ENCODE measurements at regions not wholly inside any gene's neighbourhood (a gene's known extent, or its start where the extent isn't known, plus 50 kb on each side); places are given as distances from the start of the nearest gene placed in this dataset.

DNA sequence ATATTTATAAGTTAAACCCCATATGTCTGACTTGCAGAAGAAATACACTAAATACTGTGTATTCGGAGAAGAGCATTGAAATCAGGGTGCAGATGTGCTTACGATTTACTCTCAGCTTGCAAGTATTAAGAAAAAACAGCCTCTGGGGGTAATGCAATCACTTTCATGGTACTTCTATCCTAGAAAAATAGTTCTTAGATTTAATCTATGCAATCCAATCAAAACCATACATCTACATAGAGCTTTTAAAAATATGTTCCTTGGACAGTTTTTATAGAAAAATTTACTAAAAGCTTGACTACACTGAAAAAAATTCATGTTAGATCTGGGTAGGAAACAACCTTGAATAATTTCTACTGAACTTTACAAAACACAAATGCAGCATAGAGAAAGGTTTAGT is 890.3 kb upstream of the ADGRL2 start:
- TF ChIP-seq ASH2L (IDR thresholded peaks at IDR 0.05; ENCODE audit: low read length) (no peak), SIX5 (IDR thresholded peaks at IDR 0.05; ENCODE audit: low read depth, low read length) (no peak), POLR2A (IDR thresholded peaks at IDR 0.05; ENCODE audit: control extremely low read depth in 1 of 2, low read depth in 2 of 2, low read length in 2 of 2) (no peak), TAF1 (IDR thresholded peaks at IDR 0.05; ENCODE audit: low read depth, low read length) (no peak), PHF8 (conservative IDR thresholded peaks at IDR 0.05; ENCODE audit: low read depth, low read length) (no peak), RXRA (IDR thresholded peaks at IDR 0.05; ENCODE audit: insufficient read depth, low read depth, low read length) (no peak), SP1 (IDR thresholded peaks at IDR 0.05; ENCODE audit: low read depth, low read length) (no peak), SRF (IDR thresholded peaks at IDR 0.05; ENCODE audit: low read depth, low read length) (no peak), SIRT6 (IDR thresholded peaks at IDR 0.05; ENCODE audit: low read length) (no peak), CHD1 (IDR thresholded peaks at IDR 0.05; ENCODE audit: low read depth, low read length) (no peak), TBP (IDR thresholded peaks at IDR 0.05; ENCODE audit: low read depth, low read length) (no peak), SAP30 (IDR thresholded peaks at IDR 0.05; ENCODE audit: insufficient read depth, insufficient replicate concordance, low read length) (no peak), JUND (IDR thresholded peaks at IDR 0.05; ENCODE audit: low read length) (no peak)
- TF ChIP-seq, protein P1, sequence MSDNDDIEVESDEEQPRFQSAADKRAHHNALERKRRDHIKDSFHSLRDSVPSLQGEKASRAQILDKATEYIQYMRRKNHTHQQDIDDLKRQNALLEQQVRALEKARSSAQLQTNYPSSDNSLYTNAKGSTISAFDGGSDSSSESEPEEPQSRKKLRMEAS (IDR thresholded peaks at IDR 0.05): no peak
- TF ChIP-seq, protein P2, sequence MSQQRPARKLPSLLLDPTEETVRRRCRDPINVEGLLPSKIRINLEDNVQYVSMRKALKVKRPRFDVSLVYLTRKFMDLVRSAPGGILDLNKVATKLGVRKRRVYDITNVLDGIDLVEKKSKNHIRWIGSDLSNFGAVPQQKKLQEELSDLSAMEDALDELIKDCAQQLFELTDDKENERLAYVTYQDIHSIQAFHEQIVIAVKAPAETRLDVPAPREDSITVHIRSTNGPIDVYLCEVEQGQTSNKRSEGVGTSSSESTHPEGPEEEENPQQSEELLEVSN (IDR thresholded peaks at IDR 0.05): no peak
- Histone ChIP-seq H4K91ac (replicated peaks; ENCODE audit: insufficient read length, low read length) (no peak overlapping the region), H3K27ac (ENCODE audit: low read depth, low read length) (no peak overlapping the region), H2BK12ac (ENCODE audit: low read depth, low read length) (no peak overlapping the region), H2AK5ac (ENCODE audit: low read depth, low read length) (no peak overlapping the region), H2BK120ac (replicated peaks; ENCODE audit: low read depth, low read length) (no peak overlapping the region), H3K36me3 (ENCODE audit: control insufficient read depth in 2 of 4, insufficient read depth in 4 of 4, low read length in 3 of 4) (no peaks in the 10 kb centered on the region), H3K14ac (ENCODE audit: insufficient read length) (no peak overlapping the region), H3K4me1 (replicated peaks in 1 of 4; ENCODE audit: control insufficient read depth in 3 of 4, insufficient read depth in 4 of 4, low read length in 3 of 4) (no peaks in the 10 kb centered on the region), H3K9ac (replicated peaks in 1 of 4; ENCODE audit: extremely low read depth in 1 of 4, low read depth in 3 of 4, low read length in 3 of 4) (no peak overlapping the region), H3K4ac (replicated peaks; ENCODE audit: insufficient read length, low read depth, low read length) (no peak overlapping the region), H3K79me1 (ENCODE audit: low read depth, low read length) (no peaks in the 10 kb centered on the region), H2BK15ac (ENCODE audit: low read length) (no peak overlapping the region), H2AFZ (ENCODE audit: low read length) (no peak overlapping the region), H3K56ac (replicated peaks; ENCODE audit: insufficient read length, low read depth, low read length) (no peak overlapping the region), H3K23ac (ENCODE audit: insufficient read length) (no peak overlapping the region), H3K27me3 (replicated peaks in 1 of 4; ENCODE audit: control insufficient read depth in 3 of 4, extremely low read depth in 1 of 4, insufficient read depth in 3 of 4, low read length in 3 of 4) (no peaks in the 10 kb centered on the region), H4K20me1 (replicated peaks in 1 of 2; ENCODE audit: control insufficient read depth in 1 of 2, insufficient read depth in 2 of 2, low read length in 2 of 2) (no peaks in the 10 kb centered on the region), H3K4me3 (ENCODE audit: extremely low read depth in 1 of 4, insufficient read depth in 2 of 4, low read depth in 3 of 4, low read length in 4 of 4) (no peak overlapping the region), H4K8ac (ENCODE audit: extremely low read depth, insufficient read depth, low read length) (no peak overlapping the region), H3K4me2 (ENCODE audit: insufficient read depth in 1 of 2, low read depth in 2 of 2, low read length in 2 of 2) (no peak overlapping the region), H3K9me3 (ENCODE audit: insufficient read depth in 2 of 2, low read depth in 1 of 2, low read length in 1 of 2) (no peaks in the 10 kb centered on the region), H4K5ac (ENCODE audit: insufficient read length, low read depth, low read length) (no peak overlapping the region), H2BK20ac (ENCODE audit: low read length) (no peak overlapping the region), H3K18ac (ENCODE audit: extremely low read depth, low read length) (no peak overlapping the region), H3K79me2 (ENCODE audit: control insufficient read depth in 1 of 2, insufficient read depth in 2 of 2, low read length in 2 of 2) (no peaks in the 10 kb centered on the region), H2BK5ac (ENCODE audit: low read depth, low read length) (no peak overlapping the region), H3K23me2 (ENCODE audit: low read depth, low read length) (no peaks in the 10 kb centered on the region)
- DNase-seq (ENCODE audit: low read depth in 1 of 2, low spot score in 2 of 2): no peak
- ChIA-PET CTCF (ENCODE audit: partially characterized antibody) (no interaction called here), POLR2A (ENCODE audit: partially characterized antibody) (interaction anchor here (0.5 kb wide), 1 partner anchor 189 kb away, joined by 3 read pairs; no protein-coding TSS in a partner anchor)
- no peak for FAIRE-seq
- 86% methylated on average over 2 of the region's 2 CpGs; no CpG with 5 or more reads in 1 of the 2 experiments for WGBS, 2 experiments (ENCODE audit: extremely low coverage in 1 of 2, insufficient coverage in 1 of 2, insufficient read length in 1 of 2, insufficient replicate concordance in 2 of 2, low coverage in 1 of 2, low lambda C conversion rate in 2 of 2, missing lambda C conversion rate in 1 of 2)

All from H1 (cell line).